HepG2 (cell line): ENCODE measurements at regions not wholly inside any gene's neighbourhood (a gene's known extent, or its start where the extent isn't known, plus 50 kb on each side); places are given as distances from the start of the nearest gene placed in this dataset.

ENCODE experiments used
- ATAC-seq: fragments of 200-7000 bp; cut with Tn5 transposase; 3 replicates; pipeline ENCODE4 v1.9.1; 2020; ENCODE audit warnings: mild to moderate bottlenecking, moderate library complexity
- BruUV-seq: library from RNA; stranded (reverse); fragments of 400-500 nt; replicated peaks from 2 replicates; lab custom pipeline; 2021; lab: Mats Ljungman, UMichigan
- CTCF ChIA-PET: fragments of 300-600 bp; formaldehyde crosslinking; extraction: SDS; loops from one replicate; lab custom pipeline; 2021; ENCODE audit warnings: low total read pairs, inconsistent platforms, low intra/inter-chr PET ratio; lab: Yijun Ruan, JAX
- POLR2A ChIA-PET: fragments of 350-600 bp; sonication (Branson Sonifier 250); formaldehyde crosslinking; loops from one replicate; lab custom pipeline; 2020; ENCODE audit warnings: antibody characterized with exemption, inconsistent platforms; lab: Yijun Ruan, JAX
- DNase-seq: peaks from one replicate; pipeline ENCODE4 v3.0.0-alpha.2; 2015; ENCODE audit warnings: low spot score
- FAIRE-seq: peaks from 3 replicates; lab custom pipeline; 2011; peaks lifted over from hg19 to GRCh38; lab: Jason Lieb, UNC
- H2AFZ ChIP-seq: one replicate; pipeline ENCODE4 v1.6.1; 2011; ENCODE audit warnings: low read length, inconsistent platforms
- H3K27ac ChIP-seq: fragments of 300-600 bp; 3 replicates; pipeline ENCODE4 v1.8.0; 2011; ENCODE audit warnings: mixed run types, mild to moderate bottlenecking, mixed read lengths, low read length, inconsistent platforms; ENCODE audit not compliant: insufficient read depth; ENCODE audit errors: extremely low read length
- H3K27me3 ChIP-seq, 2 experiments: fragments of 200-600 bp in 1 of 2; 2 replicates in 1 of 2; 3 replicates in 1 of 2; pipeline versions ENCODE4 v1.6.0 to v1.8.0; 2011; ENCODE audit warnings: low read length in 2 of 2, mild to moderate bottlenecking in 2 of 2, moderate library complexity in 2 of 2, inconsistent platforms in 1 of 2; ENCODE audit not compliant: insufficient read depth in 2 of 2, control insufficient read depth in 1 of 2
- H3K36me3 ChIP-seq, 2 experiments: fragments of 200-600 bp in 1 of 2; replicated peaks in 1 of 2; 2 replicates in 1 of 2; 3 replicates in 1 of 2; pipeline versions ENCODE4 v1.5.1 to v1.8.0; 2011; ENCODE audit warnings: low read length in 2 of 2, inconsistent platforms in 1 of 2; ENCODE audit not compliant: insufficient read depth in 2 of 2, control insufficient read depth in 1 of 2
- H3K4me1 ChIP-seq: 2 replicates; pipeline ENCODE4 v1.5.1; 2012; ENCODE audit warnings: low read length, inconsistent platforms; ENCODE audit not compliant: insufficient read depth
- H3K4me2 ChIP-seq: 2 replicates; pipeline ENCODE4 v1.6.0; 2011; ENCODE audit warnings: low read depth, low read length, inconsistent platforms
- H3K4me3 ChIP-seq, 3 experiments: fragments of 200-600 bp in 1 of 3; sonication (generic), shearing (Covaris generic) in 1 of 3; replicated peaks in 1 of 3; 2 replicates each; pipeline ENCODE4 v1.5.1; 2011 to 2016; ENCODE audit warnings: low read length in 3 of 3, inconsistent platforms in 2 of 3, low read depth in 2 of 3, mild to moderate bottlenecking in 2 of 3, control low read depth in 1 of 3, mixed read lengths in 1 of 3; ENCODE audit not compliant: insufficient read depth in 1 of 3
- H3K79me2 ChIP-seq: one replicate; pipeline ENCODE4 v1.6.1; 2011; ENCODE audit warnings: low read length, inconsistent platforms; ENCODE audit not compliant: insufficient read depth
- H3K9ac ChIP-seq: 2 replicates; pipeline ENCODE4 v1.6.0; 2011; ENCODE audit warnings: mild to moderate bottlenecking, low read depth, low read length, inconsistent platforms; ENCODE audit not compliant: insufficient read depth
- H3K9me3 ChIP-seq: 2 replicates; pipeline ENCODE4 v1.5.1; 2012; ENCODE audit warnings: mild to moderate bottlenecking, low read length
- H4K20me1 ChIP-seq: 2 replicates; pipeline ENCODE4 v1.6.0; 2011; ENCODE audit warnings: inconsistent platforms, mild to moderate bottlenecking, low read length, moderate library complexity; ENCODE audit not compliant: insufficient read depth
- AGO1 ChIP-seq: fragments of 200-400 bp; formaldehyde crosslinking; IDR thresholded peaks from 2 replicates; pipeline ENCODE4 v1.6.1; 2017; ENCODE audit warnings: mild to moderate bottlenecking, low read depth, low read length, moderate library complexity; ENCODE audit not compliant: poor library complexity, severe bottlenecking
- BRD4 ChIP-seq: sonication (generic); formaldehyde crosslinking; IDR thresholded peaks from 2 replicates; pipeline ENCODE4 v1.4.0; 2020; ENCODE audit warnings: missing genetic modification reagents
- TFAP4 ChIP-seq: sonication (generic); IDR thresholded peaks from 2 replicates; pipeline ENCODE4 v1.6.1; 2016; ENCODE audit warnings: low read depth, borderline replicate concordance
- WGBS: methylation state at CpG from one replicate; pipeline ENCODE4 v1.1.6; 2017; ENCODE audit warnings: low lambda C conversion rate; 5-methylcytosine and 5-hydroxymethylcytosine counted together
- in situ Hi-C: cut with HindIII; loops from 2 replicates; pipeline ENCODE4 v1.10.0; 2017; ENCODE audit warnings: low pct_unique_long_range_greater_than_20kb; ENCODE audit not compliant: extremely low pct_ligation_motif_present
- intact Hi-C: fragments of 100-400 bp; cut with micrococcal nuclease; formaldehyde crosslinking; loops from one replicate; pipeline ENCODE4 v1.10.0; 2022; ENCODE audit not compliant: unreplicated experiment

- in situ Hi-C loops (no loop called here), intact Hi-C loops (no loop called here)
- no peak for DNase-seq
- no peak overlapping the region for H3K27ac ChIP-seq
- H3K4me3 ChIP-seq, result no peak overlapping the region
- H3K9ac ChIP-seq, result no peak overlapping the region
- peaks cover 20% of the 10 kb centered on the region for H3K4me1 ChIP-seq
- ATAC-seq, result no peak
- no peaks in the 10 kb centered on the region for H3K9me3 ChIP-seq
- no peak for TF ChIP-seq TFAP4
- FAIRE-seq, result no peak
- H3K36me3 ChIP-seq, result no peaks in the 10 kb centered on the region
- H2AFZ ChIP-seq, result no peak overlapping the region
- H3K4me2 ChIP-seq, result no peak overlapping the region
- H3K79me2 ChIP-seq, result no peaks in the 10 kb centered on the region
- WGBS, result 15% methylated on average over 6 of the region's 6 CpGs
- BruUV-seq, result no TSS peak
- CTCF ChIA-PET, result no interaction called here
- H4K20me1 ChIP-seq, result no peaks in the 10 kb centered on the region
- peaks cover 1 to 6% of the 10 kb centered on the region in 2 experiments; a peak in 2 of 5 replicates for H3K27me3 ChIP-seq
- POLR2A ChIA-PET, result no interaction called here
Measured at GRCh38 chr10:29068966-29069365, 219.9 kb upstream of the LYZL1 start.

- in situ Hi-C loops, result no loop called here
- no peak overlapping the region for H3K4me2 ChIP-seq
- no peak for TF ChIP-seq BRD4 (CRISPR knock-in tag)
- no peak for TF ChIP-seq AGO1
- TF ChIP-seq, all 625 proteins: peak for 0
- Histone ChIP-seq H3K4me3 (no peak overlapping the region), H4K20me1 (no peaks in the 10 kb centered on the region), H3K9ac (no peak overlapping the region), H2AFZ (no peak overlapping the region), H3K27me3 (peaks cover 1 to 6% of the 10 kb centered on the region in 2 experiments; a peak in 2 of 5 replicates), H3K36me3 (no peaks in the 10 kb centered on the region), H3K27ac (no peak overlapping the region), H3K79me2 (no peaks in the 10 kb centered on the region), H3K4me1 (peaks cover 12% of the 10 kb centered on the region), H3K9me3 (no peaks in the 10 kb centered on the region)
- POLR2A ChIA-PET, result no interaction called here
- FAIRE-seq (no peak), DNase-seq (no peak), ATAC-seq (no peak)
- intact Hi-C loops, result no loop called here
- no TSS peak for BruUV-seq
- CTCF ChIA-PET, result no interaction called here
- WGBS, result 56% methylated on average over 4 of the region's 4 CpGs
Measured at GRCh38 chr10:29069941-29070340, 218.9 kb upstream of the LYZL1 start.
